WTC11 (cell line): ENCODE measurements at regions not wholly inside any gene's neighbourhood (a gene's known extent, or its start where the extent isn't known, plus 50 kb on each side); places are given as distances from the start of the nearest gene placed in this dataset.

Source experiments
- ATAC-seq: fragments of 200-7000 bp; cut with Tn5 transposase; 2 replicates; pipeline ENCODE4 v1.10.0; 2021; ENCODE audit warnings: mild to moderate bottlenecking, moderate library complexity
- CTCF ChIA-PET: fragments of 300-600 bp; sonication (Branson Sonifier 250); formaldehyde crosslinking; loops from one replicate; lab custom pipeline; 2021; ENCODE audit warnings: antibody characterized with exemption; lab: Charles Lee
- POLR2A ChIA-PET: fragments of 350-600 bp; sonication (Branson Sonifier 250); formaldehyde crosslinking; loops from one replicate; lab custom pipeline; 2021; ENCODE audit warnings: antibody characterized with exemption; lab: Charles Lee
- DNase-seq: peaks from one replicate; pipeline ENCODE4 v3.0.0; 2021; ENCODE audit warnings: low spot score
- H3K27ac Mint-ChIP-seq: 2 replicates; pipeline ENCODE4 v1.8.0; 2021; ENCODE audit warnings: mixed read lengths
- H3K27me3 Mint-ChIP-seq: 2 replicates; pipeline ENCODE4 v1.8.0; 2021; ENCODE audit warnings: low read depth, mild to moderate bottlenecking, moderate library complexity, mixed read lengths
- H3K36me3 Mint-ChIP-seq: 2 replicates; pipeline ENCODE4 v1.8.0; 2021; ENCODE audit warnings: mixed read lengths
- H3K4me1 Mint-ChIP-seq: 2 replicates; pipeline ENCODE4 v1.8.0; 2022; ENCODE audit warnings: mixed read lengths
- H3K4me3 Mint-ChIP-seq: 2 replicates; pipeline ENCODE4 v1.8.0; 2021; ENCODE audit warnings: mild to moderate bottlenecking, moderate library complexity, mixed read lengths
- H3K9me3 Mint-ChIP-seq: 2 replicates; pipeline ENCODE4 v1.8.0; 2021; ENCODE audit warnings: mixed read lengths
- CBFB ChIP-seq: sonication (generic); formaldehyde crosslinking; IDR thresholded peaks from 2 replicates; pipeline ENCODE4 v1.8.1; 2022; ENCODE audit warnings: mild to moderate bottlenecking, low read depth, missing genetic modification reagents
- CREB1 ChIP-seq: sonication (generic); formaldehyde crosslinking; IDR thresholded peaks from 2 replicates; pipeline ENCODE4 v1.8.0; 2023; ENCODE audit warnings: mild to moderate bottlenecking, missing genetic modification reagents
- FOXK1 ChIP-seq: sonication (generic); formaldehyde crosslinking; IDR thresholded peaks from 2 replicates; pipeline ENCODE4 v1.8.0; 2022; ENCODE audit warnings: mild to moderate bottlenecking, moderate library complexity, missing genetic modification reagents
- MXD4 ChIP-seq: fragments of 250-450 bp; sonication (Bioruptor Pico); IDR thresholded peaks from 2 replicates; pipeline ENCODE4 v1.8.0; 2021; ENCODE audit warnings: mild to moderate bottlenecking, moderate library complexity, borderline replicate concordance
- OVOL2 ChIP-seq: fragments of 250-450 bp; sonication (Bioruptor Pico); IDR thresholded peaks from 2 replicates; pipeline ENCODE4 v1.9.0; 2021; ENCODE audit warnings: mild to moderate bottlenecking, borderline replicate concordance
- SOX15 ChIP-seq: fragments of 250-450 bp; sonication (Bioruptor Pico); IDR thresholded peaks from 2 replicates; pipeline ENCODE4 v1.9.0; 2021; ENCODE audit warnings: mild to moderate bottlenecking
- TCF7 ChIP-seq: sonication (generic); formaldehyde crosslinking; IDR thresholded peaks from 2 replicates; pipeline ENCODE4 v1.8.0; 2022; ENCODE audit warnings: mild to moderate bottlenecking, low read depth, missing genetic modification reagents, moderate library complexity
- TEAD4 ChIP-seq: sonication (generic); formaldehyde crosslinking; IDR thresholded peaks from 2 replicates; pipeline ENCODE4 v1.8.0; 2022; ENCODE audit warnings: mild to moderate bottlenecking, missing genetic modification reagents
- ZNF219 ChIP-seq: sonication (generic); formaldehyde crosslinking; IDR thresholded peaks from 2 replicates; pipeline ENCODE4 v1.8.0; 2023; ENCODE audit warnings: missing genetic modification reagents, mild to moderate bottlenecking, borderline replicate concordance
- ZNF232 ChIP-seq: sonication (generic); formaldehyde crosslinking; IDR thresholded peaks from 2 replicates; pipeline ENCODE4 v1.8.0; 2022; ENCODE audit warnings: mild to moderate bottlenecking, missing genetic modification reagents
- TF ChIP-seq, protein P1 (sequence below): sonication (generic); formaldehyde crosslinking; IDR thresholded peaks from 2 replicates; pipeline ENCODE4 v1.8.0; 2023; ENCODE audit warnings: missing genetic modification reagents, mild to moderate bottlenecking, borderline replicate concordance
- TF ChIP-seq, protein P2 (sequence below): sonication (generic); formaldehyde crosslinking; IDR thresholded peaks from 2 replicates; pipeline ENCODE4 v1.8.1; 2023; ENCODE audit warnings: mild to moderate bottlenecking, missing genetic modification reagents, moderate library complexity
- TF ChIP-seq, protein P3 (sequence below): sonication (generic); formaldehyde crosslinking; IDR thresholded peaks from 2 replicates; pipeline ENCODE4 v1.8.1; 2023; ENCODE audit warnings: mild to moderate bottlenecking, moderate library complexity, missing genetic modification reagents
- TF ChIP-seq, protein P4 (sequence below): sonication (generic); formaldehyde crosslinking; IDR thresholded peaks from 2 replicates; pipeline ENCODE4 v1.8.1; 2023; ENCODE audit warnings: mild to moderate bottlenecking, missing genetic modification reagents
- TF ChIP-seq, protein P5 (sequence below): sonication (generic); formaldehyde crosslinking; IDR thresholded peaks from 2 replicates; pipeline ENCODE4 v1.8.1; 2023; ENCODE audit warnings: mild to moderate bottlenecking, missing genetic modification reagents
- TF ChIP-seq, protein P6 (sequence below): sonication (generic); formaldehyde crosslinking; IDR thresholded peaks from 2 replicates; pipeline ENCODE4 v1.8.0; 2023; ENCODE audit warnings: missing genetic modification reagents
- TF ChIP-seq, protein P7 (sequence below): fragments of 250-450 bp; sonication (Bioruptor Pico); IDR thresholded peaks from 2 replicates; pipeline ENCODE4 v1.9.0; 2021; ENCODE audit warnings: mild to moderate bottlenecking, borderline replicate concordance

DNA sequence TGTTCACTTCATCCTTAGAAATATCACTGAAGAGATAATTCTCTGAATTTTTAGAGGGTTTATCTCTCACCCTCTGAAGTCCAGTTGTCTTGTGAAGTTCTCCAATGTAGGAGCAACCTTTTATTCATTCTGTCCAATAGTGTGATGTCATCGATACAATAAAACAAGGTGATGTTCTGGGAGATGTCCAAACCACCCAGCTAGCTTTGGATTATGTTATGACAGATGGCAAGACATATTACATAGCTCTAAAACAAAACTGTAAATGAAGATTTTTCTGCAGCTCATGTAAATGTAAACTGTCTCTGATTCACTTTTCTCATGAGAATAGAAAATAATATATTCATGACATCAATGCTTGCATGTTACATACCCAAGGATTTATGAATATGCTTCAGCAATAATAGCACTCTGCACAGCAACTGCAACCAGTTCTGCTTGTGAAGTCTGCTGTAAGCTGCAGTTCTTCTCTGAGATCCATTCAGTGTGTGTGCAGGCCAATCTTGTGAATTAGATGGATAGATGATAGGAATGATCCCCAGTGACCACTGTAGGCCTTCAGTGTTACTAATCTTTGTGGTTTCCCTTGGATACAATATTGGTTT is 172.6 kb upstream of the CDH12 start (continued):
- TF ChIP-seq, protein P1, sequence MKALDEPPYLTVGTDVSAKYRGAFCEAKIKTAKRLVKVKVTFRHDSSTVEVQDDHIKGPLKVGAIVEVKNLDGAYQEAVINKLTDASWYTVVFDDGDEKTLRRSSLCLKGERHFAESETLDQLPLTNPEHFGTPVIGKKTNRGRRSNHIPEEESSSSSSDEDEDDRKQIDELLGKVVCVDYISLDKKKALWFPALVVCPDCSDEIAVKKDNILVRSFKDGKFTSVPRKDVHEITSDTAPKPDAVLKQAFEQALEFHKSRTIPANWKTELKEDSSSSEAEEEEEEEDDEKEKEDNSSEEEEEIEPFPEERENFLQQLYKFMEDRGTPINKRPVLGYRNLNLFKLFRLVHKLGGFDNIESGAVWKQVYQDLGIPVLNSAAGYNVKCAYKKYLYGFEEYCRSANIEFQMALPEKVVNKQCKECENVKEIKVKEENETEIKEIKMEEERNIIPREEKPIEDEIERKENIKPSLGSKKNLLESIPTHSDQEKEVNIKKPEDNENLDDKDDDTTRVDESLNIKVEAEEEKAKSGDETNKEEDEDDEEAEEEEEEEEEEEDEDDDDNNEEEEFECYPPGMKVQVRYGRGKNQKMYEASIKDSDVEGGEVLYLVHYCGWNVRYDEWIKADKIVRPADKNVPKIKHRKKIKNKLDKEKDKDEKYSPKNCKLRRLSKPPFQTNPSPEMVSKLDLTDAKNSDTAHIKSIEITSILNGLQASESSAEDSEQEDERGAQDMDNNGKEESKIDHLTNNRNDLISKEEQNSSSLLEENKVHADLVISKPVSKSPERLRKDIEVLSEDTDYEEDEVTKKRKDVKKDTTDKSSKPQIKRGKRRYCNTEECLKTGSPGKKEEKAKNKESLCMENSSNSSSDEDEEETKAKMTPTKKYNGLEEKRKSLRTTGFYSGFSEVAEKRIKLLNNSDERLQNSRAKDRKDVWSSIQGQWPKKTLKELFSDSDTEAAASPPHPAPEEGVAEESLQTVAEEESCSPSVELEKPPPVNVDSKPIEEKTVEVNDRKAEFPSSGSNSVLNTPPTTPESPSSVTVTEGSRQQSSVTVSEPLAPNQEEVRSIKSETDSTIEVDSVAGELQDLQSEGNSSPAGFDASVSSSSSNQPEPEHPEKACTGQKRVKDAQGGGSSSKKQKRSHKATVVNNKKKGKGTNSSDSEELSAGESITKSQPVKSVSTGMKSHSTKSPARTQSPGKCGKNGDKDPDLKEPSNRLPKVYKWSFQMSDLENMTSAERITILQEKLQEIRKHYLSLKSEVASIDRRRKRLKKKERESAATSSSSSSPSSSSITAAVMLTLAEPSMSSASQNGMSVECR (CRISPR knock-in tag): no peak
- no peak for TF ChIP-seq TEAD4 (CRISPR knock-in tag)
- TF ChIP-seq ZNF219 (CRISPR knock-in tag): no peak
- TF ChIP-seq TCF7 (CRISPR knock-in tag): no peak
- TF ChIP-seq FOXK1 (CRISPR knock-in tag): no peak
- TF ChIP-seq, protein P2, sequence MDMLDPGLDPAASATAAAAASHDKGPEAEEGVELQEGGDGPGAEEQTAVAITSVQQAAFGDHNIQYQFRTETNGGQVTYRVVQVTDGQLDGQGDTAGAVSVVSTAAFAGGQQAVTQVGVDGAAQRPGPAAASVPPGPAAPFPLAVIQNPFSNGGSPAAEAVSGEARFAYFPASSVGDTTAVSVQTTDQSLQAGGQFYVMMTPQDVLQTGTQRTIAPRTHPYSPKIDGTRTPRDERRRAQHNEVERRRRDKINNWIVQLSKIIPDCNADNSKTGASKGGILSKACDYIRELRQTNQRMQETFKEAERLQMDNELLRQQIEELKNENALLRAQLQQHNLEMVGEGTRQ (CRISPR knock-in tag): no peak

DNA sequence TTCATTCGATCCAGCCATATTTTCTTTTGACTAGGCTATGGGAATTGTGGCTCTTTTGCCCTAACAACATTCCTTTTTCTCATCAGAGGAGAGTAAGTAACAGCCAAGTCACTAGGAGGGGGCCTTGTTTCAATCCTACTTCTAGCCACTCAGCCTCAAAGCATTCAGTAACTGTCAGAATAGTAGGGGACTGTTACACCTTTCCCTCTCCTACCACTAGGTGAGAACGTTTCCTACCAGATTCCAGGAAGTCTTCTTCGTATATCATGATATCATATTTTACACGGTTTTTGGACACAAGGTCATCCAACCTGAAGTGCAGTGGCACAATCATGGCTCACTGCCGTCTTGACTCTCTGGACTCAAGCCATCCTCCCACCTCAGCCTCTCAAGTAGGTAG is 171.3 kb upstream of the CDH12 start:
- no peaks in the 10 kb centered on the region for H3K27me3 Mint-ChIP-seq
- H3K27ac Mint-ChIP-seq: no peak overlapping the region; the same call in 1 of the 2 replicates
- H3K4me1 Mint-ChIP-seq: peaks cover 4% of the 10 kb centered on the region
- POLR2A ChIA-PET: no interaction called here
- DNase-seq: no peak
- CTCF ChIA-PET: no interaction called here
- no peak overlapping the region for H3K4me3 Mint-ChIP-seq
- H3K9me3 Mint-ChIP-seq: peaks cover 3% of the 10 kb centered on the region; the same call in 1 of the 2 replicates
- peak; percentile 77 for ATAC-seq
- no peaks in the 10 kb centered on the region for H3K36me3 Mint-ChIP-seq
- no peak for TF ChIP-seq CBFB (CRISPR knock-in tag)
- TF ChIP-seq CREB1 (CRISPR knock-in tag): no peak
- no peak for TF ChIP-seq MXD4
- TF ChIP-seq, protein P3, sequence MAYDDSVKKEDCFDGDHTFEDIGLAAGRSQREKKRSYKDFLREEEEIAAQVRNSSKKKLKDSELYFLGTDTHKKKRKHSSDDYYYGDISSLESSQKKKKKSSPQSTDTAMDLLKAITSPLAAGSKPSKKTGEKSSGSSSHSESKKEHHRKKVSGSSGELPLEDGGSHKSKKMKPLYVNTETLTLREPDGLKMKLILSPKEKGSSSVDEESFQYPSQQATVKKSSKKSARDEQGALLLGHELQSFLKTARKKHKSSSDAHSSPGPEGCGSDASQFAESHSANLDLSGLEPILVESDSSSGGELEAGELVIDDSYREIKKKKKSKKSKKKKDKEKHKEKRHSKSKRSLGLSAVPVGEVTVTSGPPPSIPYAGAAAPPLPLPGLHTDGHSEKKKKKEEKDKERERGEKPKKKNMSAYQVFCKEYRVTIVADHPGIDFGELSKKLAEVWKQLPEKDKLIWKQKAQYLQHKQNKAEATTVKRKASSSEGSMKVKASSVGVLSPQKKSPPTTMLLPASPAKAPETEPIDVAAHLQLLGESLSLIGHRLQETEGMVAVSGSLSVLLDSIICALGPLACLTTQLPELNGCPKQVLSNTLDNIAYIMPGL (CRISPR knock-in tag): no peak
- TF ChIP-seq, protein P4, sequence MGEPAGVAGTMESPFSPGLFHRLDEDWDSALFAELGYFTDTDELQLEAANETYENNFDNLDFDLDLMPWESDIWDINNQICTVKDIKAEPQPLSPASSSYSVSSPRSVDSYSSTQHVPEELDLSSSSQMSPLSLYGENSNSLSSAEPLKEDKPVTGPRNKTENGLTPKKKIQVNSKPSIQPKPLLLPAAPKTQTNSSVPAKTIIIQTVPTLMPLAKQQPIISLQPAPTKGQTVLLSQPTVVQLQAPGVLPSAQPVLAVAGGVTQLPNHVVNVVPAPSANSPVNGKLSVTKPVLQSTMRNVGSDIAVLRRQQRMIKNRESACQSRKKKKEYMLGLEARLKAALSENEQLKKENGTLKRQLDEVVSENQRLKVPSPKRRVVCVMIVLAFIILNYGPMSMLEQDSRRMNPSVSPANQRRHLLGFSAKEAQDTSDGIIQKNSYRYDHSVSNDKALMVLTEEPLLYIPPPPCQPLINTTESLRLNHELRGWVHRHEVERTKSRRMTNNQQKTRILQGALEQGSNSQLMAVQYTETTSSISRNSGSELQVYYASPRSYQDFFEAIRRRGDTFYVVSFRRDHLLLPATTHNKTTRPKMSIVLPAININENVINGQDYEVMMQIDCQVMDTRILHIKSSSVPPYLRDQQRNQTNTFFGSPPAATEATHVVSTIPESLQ: no peak
- TF ChIP-seq, protein P5, sequence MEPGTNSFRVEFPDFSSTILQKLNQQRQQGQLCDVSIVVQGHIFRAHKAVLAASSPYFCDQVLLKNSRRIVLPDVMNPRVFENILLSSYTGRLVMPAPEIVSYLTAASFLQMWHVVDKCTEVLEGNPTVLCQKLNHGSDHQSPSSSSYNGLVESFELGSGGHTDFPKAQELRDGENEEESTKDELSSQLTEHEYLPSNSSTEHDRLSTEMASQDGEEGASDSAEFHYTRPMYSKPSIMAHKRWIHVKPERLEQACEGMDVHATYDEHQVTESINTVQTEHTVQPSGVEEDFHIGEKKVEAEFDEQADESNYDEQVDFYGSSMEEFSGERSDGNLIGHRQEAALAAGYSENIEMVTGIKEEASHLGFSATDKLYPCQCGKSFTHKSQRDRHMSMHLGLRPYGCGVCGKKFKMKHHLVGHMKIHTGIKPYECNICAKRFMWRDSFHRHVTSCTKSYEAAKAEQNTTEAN (CRISPR knock-in tag): no peak
- TF ChIP-seq, protein P6, sequence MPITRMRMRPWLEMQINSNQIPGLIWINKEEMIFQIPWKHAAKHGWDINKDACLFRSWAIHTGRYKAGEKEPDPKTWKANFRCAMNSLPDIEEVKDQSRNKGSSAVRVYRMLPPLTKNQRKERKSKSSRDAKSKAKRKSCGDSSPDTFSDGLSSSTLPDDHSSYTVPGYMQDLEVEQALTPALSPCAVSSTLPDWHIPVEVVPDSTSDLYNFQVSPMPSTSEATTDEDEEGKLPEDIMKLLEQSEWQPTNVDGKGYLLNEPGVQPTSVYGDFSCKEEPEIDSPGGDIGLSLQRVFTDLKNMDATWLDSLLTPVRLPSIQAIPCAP: no peak
- TF ChIP-seq OVOL2: no peak
- TF ChIP-seq, protein P7, sequence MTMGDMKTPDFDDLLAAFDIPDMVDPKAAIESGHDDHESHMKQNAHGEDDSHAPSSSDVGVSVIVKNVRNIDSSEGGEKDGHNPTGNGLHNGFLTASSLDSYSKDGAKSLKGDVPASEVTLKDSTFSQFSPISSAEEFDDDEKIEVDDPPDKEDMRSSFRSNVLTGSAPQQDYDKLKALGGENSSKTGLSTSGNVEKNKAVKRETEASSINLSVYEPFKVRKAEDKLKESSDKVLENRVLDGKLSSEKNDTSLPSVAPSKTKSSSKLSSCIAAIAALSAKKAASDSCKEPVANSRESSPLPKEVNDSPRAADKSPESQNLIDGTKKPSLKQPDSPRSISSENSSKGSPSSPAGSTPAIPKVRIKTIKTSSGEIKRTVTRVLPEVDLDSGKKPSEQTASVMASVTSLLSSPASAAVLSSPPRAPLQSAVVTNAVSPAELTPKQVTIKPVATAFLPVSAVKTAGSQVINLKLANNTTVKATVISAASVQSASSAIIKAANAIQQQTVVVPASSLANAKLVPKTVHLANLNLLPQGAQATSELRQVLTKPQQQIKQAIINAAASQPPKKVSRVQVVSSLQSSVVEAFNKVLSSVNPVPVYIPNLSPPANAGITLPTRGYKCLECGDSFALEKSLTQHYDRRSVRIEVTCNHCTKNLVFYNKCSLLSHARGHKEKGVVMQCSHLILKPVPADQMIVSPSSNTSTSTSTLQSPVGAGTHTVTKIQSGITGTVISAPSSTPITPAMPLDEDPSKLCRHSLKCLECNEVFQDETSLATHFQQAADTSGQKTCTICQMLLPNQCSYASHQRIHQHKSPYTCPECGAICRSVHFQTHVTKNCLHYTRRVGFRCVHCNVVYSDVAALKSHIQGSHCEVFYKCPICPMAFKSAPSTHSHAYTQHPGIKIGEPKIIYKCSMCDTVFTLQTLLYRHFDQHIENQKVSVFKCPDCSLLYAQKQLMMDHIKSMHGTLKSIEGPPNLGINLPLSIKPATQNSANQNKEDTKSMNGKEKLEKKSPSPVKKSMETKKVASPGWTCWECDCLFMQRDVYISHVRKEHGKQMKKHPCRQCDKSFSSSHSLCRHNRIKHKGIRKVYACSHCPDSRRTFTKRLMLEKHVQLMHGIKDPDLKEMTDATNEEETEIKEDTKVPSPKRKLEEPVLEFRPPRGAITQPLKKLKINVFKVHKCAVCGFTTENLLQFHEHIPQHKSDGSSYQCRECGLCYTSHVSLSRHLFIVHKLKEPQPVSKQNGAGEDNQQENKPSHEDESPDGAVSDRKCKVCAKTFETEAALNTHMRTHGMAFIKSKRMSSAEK (CRISPR knock-in tag): no peak
- no peak for TF ChIP-seq ZNF232 (CRISPR knock-in tag)
- no peak for TF ChIP-seq SOX15 (CRISPR knock-in tag)
